GM12878 (cell line): ENCODE measurements at regions not wholly inside any gene's neighbourhood (a gene's known extent, or its start where the extent isn't known, plus 50 kb on each side); places are given as distances from the start of the nearest gene placed in this dataset.

Experiments
- ATAC-seq: fragments of 200-7000 bp; cut with Tn5 transposase; 3 replicates; pipeline ENCODE4 v1.9.1; 2020; ENCODE audit warnings: mild to moderate bottlenecking, moderate library complexity
- BruUV-seq: library from RNA; stranded (reverse); fragments of 400-500 nt; replicated peaks from 2 replicates; lab custom pipeline; 2021; lab: Mats Ljungman, UMichigan
- CTCF ChIA-PET: fragments of 300-600 bp; sonication (Branson Sonifier 250); formaldehyde crosslinking; extraction: SDS; loops from one replicate; lab custom pipeline; 2021; ENCODE audit warnings: inconsistent platforms; lab: Yijun Ruan, JAX
- POLR2A ChIA-PET: fragments of 350-600 bp; formaldehyde crosslinking; extraction: SDS; loops from one replicate; lab custom pipeline; 2021; ENCODE audit warnings: inconsistent platforms; lab: Charles Lee
- RAD21 ChIA-PET: fragments of 300-600 bp; sonication (Branson Sonifier 250); formaldehyde crosslinking; loops from one replicate; lab custom pipeline; 2023; ENCODE audit warnings: antibody characterized with exemption; ENCODE audit not compliant: unreplicated experiment; lab: Charles Lee
- SMC1A ChIA-PET: fragments of 300-600 bp; sonication (Branson Sonifier 250); formaldehyde crosslinking; loops from one replicate; lab custom pipeline; 2023; ENCODE audit not compliant: unreplicated experiment, uncharacterized antibody; lab: Charles Lee
- DNase-seq: peaks from one replicate; pipeline ENCODE4 v3.0.0-alpha.2; 2011; ENCODE audit warnings: low read depth, low spot score
- FAIRE-seq: peaks from 3 replicates; lab custom pipeline; 2011; peaks lifted over from hg19 to GRCh38; lab: Jason Lieb, UNC
- H2AFZ ChIP-seq: 2 replicates; pipeline ENCODE4 v1.6.0; 2011; ENCODE audit warnings: low read depth, low read length, control low read depth; ENCODE audit not compliant: control insufficient read depth
- H3K27ac ChIP-seq: 2 replicates; pipeline ENCODE4 v1.5.1; 2011; ENCODE audit warnings: control low read depth; ENCODE audit not compliant: control insufficient read depth, insufficient read depth
- H3K27me3 ChIP-seq, 2 experiments: replicated peaks in 1 of 2; 2 replicates each; pipeline versions ENCODE4 v1.6.0 to v1.6.1; 2011; ENCODE audit warnings: low read length in 1 of 2; ENCODE audit not compliant: control insufficient read depth in 2 of 2, insufficient read depth in 2 of 2
- H3K36me3 ChIP-seq, 2 experiments: 2 replicates each; pipeline ENCODE4 v1.5.1; 2011; ENCODE audit warnings: low read length in 1 of 2; ENCODE audit not compliant: control insufficient read depth in 2 of 2, insufficient read depth in 2 of 2
- H3K4me1 ChIP-seq: 2 replicates; pipeline ENCODE4 v1.6.1; 2011; ENCODE audit warnings: mild to moderate bottlenecking, low read length, moderate library complexity, mixed read lengths; ENCODE audit not compliant: control insufficient read depth, insufficient read depth
- H3K4me2 ChIP-seq: 2 replicates; pipeline ENCODE4 v1.6.0; 2011; ENCODE audit warnings: control low read depth; ENCODE audit not compliant: control insufficient read depth, insufficient read depth
- H3K4me3 ChIP-seq: fragments of 200-600 bp; sonication (generic); 2 replicates; pipeline ENCODE4 v1.5.1; 2016
- H3K79me2 ChIP-seq: 2 replicates; pipeline ENCODE4 v1.6.0; 2011; ENCODE audit warnings: low read length; ENCODE audit not compliant: control insufficient read depth, insufficient read depth
- H3K9ac ChIP-seq: 2 replicates; pipeline ENCODE4 v1.8.0; 2011; ENCODE audit warnings: low read length, control low read depth, mixed read lengths; ENCODE audit not compliant: control insufficient read depth, insufficient read depth
- H3K9me3 ChIP-seq: replicated peaks from 3 replicates; pipeline ENCODE4 v1.5.1; 2011; ENCODE audit warnings: mild to moderate bottlenecking, low read length; ENCODE audit not compliant: control insufficient read depth, insufficient read depth
- H4K20me1 ChIP-seq: 2 replicates; pipeline ENCODE4 v1.6.0; 2011; ENCODE audit not compliant: control insufficient read depth, insufficient read depth
- DPF2 ChIP-seq: fragments of 450-650 bp; IDR thresholded peaks from 2 replicates; pipeline ENCODE4 v1.6.1; 2017; ENCODE audit warnings: mild to moderate bottlenecking
- E2F8 ChIP-seq: fragments of 450-650 bp; IDR thresholded peaks from 2 replicates; pipeline ENCODE4 v1.6.1; 2018; ENCODE audit warnings: mild to moderate bottlenecking, low read depth, moderate library complexity; ENCODE audit not compliant: partially characterized antibody
- IRF5 ChIP-seq: fragments of 450-650 bp; IDR thresholded peaks from 2 replicates; pipeline ENCODE4 v1.6.1; 2017; ENCODE audit warnings: borderline replicate concordance
- KAT2A ChIP-seq: conservative IDR thresholded peaks from 2 replicates; pipeline ENCODE4 v1.6.1; 2011; ENCODE audit warnings: low read depth, low read length; ENCODE audit not compliant: control insufficient read depth
- MTA3 ChIP-seq: IDR thresholded peaks from 2 replicates; pipeline ENCODE4 v1.6.1; 2012; ENCODE audit warnings: low read length, inconsistent platforms, borderline replicate concordance
- SMARCA5 ChIP-seq: fragments of 450-650 bp; IDR thresholded peaks from 2 replicates; pipeline ENCODE4 v1.6.1; 2017; ENCODE audit warnings: mild to moderate bottlenecking
- SPI1 ChIP-seq: IDR thresholded peaks from 2 replicates; pipeline ENCODE4 v1.6.1; 2011; ENCODE audit warnings: low read depth, mild to moderate bottlenecking, low read length, moderate library complexity, borderline replicate concordance; ENCODE audit not compliant: insufficient read depth
- STAT3 ChIP-seq: IDR thresholded peaks from 2 replicates; pipeline ENCODE4 v1.6.1; 2011; ENCODE audit warnings: low read depth, low read length, improper control_type of control experiment
- in situ Hi-C: fragments of 300-500 bp; cut with MboI; formaldehyde crosslinking; loops from 9 replicates; pipeline ENCODE4 v1.14.3; 2018; ENCODE audit warnings: mixed read lengths
- intact Hi-C: fragments of 100-400 bp; cut with micrococcal nuclease; formaldehyde crosslinking; loops from one replicate; pipeline ENCODE4 v1.14.2; 2022; ENCODE audit not compliant: unreplicated experiment

- ATAC-seq: no peak
- Histone ChIP-seq H3K9me3 (no peaks in the 10 kb centered on the region), H4K20me1 (no peaks in the 10 kb centered on the region), H2AFZ (no peak overlapping the region), H3K36me3 (no peaks in the 10 kb centered on the region), H3K79me2 (no peaks in the 10 kb centered on the region), H3K27ac (no peak overlapping the region)
- in situ Hi-C loops: no loop called here
- no peak for FAIRE-seq
- RAD21 ChIA-PET: no interaction called here
- no peak for TF ChIP-seq KAT2A
- TF ChIP-seq E2F8: no peak
- TF ChIP-seq SPI1: no peak
- TF ChIP-seq STAT3: no peak
- no peak for TF ChIP-seq MTA3
- no peak for TF ChIP-seq DPF2
- no peak for TF ChIP-seq IRF5
- TF ChIP-seq SMARCA5: no peak
- TF ChIP-seq, all 136 proteins: peak for 0
- H3K4me2 ChIP-seq: no peak overlapping the region
- H3K27me3 ChIP-seq: no peaks in the 10 kb centered on the region
- no peak overlapping the region for H3K4me3 ChIP-seq
- CTCF ChIA-PET: no interaction called here
- no TSS peak for BruUV-seq
- no peaks in the 10 kb centered on the region for H3K4me1 ChIP-seq
- POLR2A ChIA-PET: no interaction called here
- H3K9ac ChIP-seq: no peak overlapping the region
- no peak for DNase-seq
- SMC1A ChIA-PET: interaction anchor here (1.2 kb wide), 1 partner anchor 40 kb away, joined by 3 read pairs; no protein-coding TSS in a partner anchor
- intact Hi-C loops: no loop called here
Measured at GRCh38 chr5:30267026-30267425, 926.5 kb upstream of the CDH6 start.
